ENCODE measurements at regions not wholly inside any gene's neighbourhood (a gene's known extent, or its start where the extent isn't known, plus 50 kb on each side); places are given as distances from the start of the nearest gene placed in this dataset.
A peak's percentile ranks its signal among the peaks of the same experiment; 100 is the strongest.

DNA sequence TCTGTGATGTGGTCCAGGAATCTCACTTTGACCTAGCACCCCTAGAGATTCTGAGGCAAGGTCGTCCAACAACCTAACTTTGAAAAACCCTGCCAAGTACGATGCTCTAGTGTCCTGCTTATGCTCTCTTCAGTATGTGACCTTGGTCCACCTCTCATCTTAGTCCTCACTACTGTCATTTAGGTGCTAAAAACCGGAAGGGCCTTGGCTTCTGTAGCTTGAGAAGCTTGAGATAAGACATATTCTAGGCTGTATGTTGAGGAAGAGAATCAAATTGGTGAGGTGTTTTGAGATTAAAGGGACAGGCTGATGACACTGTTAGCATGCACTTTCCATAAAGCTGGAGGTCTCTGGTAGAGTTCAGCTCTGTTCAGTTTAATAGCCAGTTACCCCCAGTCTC, 57.0 kb upstream of the MTPN start:
- H3K9me3 Mint-ChIP-seq: no peaks in the 10 kb centered on the region
- H3K4me1 Mint-ChIP-seq (ENCODE audit: low read depth): peaks cover 56% of the 10 kb centered on the region
- POLR2A ChIA-PET: interaction anchor here (1.4 to 1.5 kb wide), 3 partner anchors 16 to 30 kb away, joined by 3 to 10 read pairs (median 5); no protein-coding TSS in a partner anchor
- H3K27ac Mint-ChIP-seq: peak overlapping the region; percentile 75
- H3K36me3 Mint-ChIP-seq: peaks cover 9% of the 10 kb centered on the region
- intact Hi-C loops (cut with micrococcal nuclease): no loop called here
- no peak overlapping the region for H3K4me3 Mint-ChIP-seq
- no peaks in the 10 kb centered on the region for H3K27me3 Mint-ChIP-seq
- CTCF ChIA-PET: interaction anchor here (1.6 kb wide), 1 partner anchor 24 kb away, joined by 4 read pairs; no protein-coding TSS in a partner anchor
- no peak for DNase-seq

- ChIA-PET POLR2A (interaction anchor here (0.7 to 1.5 kb wide), 7 partner anchors 16 to 372 kb away, joined by 3 to 10 read pairs (median 3); no protein-coding TSS in a partner anchor), CTCF (interaction anchor here (0.5 to 1.6 kb wide), 4 partner anchors 11 to 127 kb away, joined by 3 to 4 read pairs (median 3); no protein-coding TSS in a partner anchor)
- H3K36me3 Mint-ChIP-seq: peaks cover 9% of the 10 kb centered on the region
- H3K4me3 Mint-ChIP-seq: no peak overlapping the region
- H3K4me1 Mint-ChIP-seq (ENCODE audit: low read depth): peaks cover 56% of the 10 kb centered on the region
- peak overlapping the region; percentile 75 for H3K27ac Mint-ChIP-seq
- intact Hi-C loops (cut with micrococcal nuclease): loop anchor here (1.0 kb wide), 1 partner anchor 98 kb away; no protein-coding TSS in a partner anchor
- H3K9me3 Mint-ChIP-seq: no peaks in the 10 kb centered on the region
- no peaks in the 10 kb centered on the region for H3K27me3 Mint-ChIP-seq
- peak; percentile 35 for DNase-seq
These were observed 56.4 kb upstream of the MTPN start for GRCh38 chr7:136033413-136034031.

DNA sequence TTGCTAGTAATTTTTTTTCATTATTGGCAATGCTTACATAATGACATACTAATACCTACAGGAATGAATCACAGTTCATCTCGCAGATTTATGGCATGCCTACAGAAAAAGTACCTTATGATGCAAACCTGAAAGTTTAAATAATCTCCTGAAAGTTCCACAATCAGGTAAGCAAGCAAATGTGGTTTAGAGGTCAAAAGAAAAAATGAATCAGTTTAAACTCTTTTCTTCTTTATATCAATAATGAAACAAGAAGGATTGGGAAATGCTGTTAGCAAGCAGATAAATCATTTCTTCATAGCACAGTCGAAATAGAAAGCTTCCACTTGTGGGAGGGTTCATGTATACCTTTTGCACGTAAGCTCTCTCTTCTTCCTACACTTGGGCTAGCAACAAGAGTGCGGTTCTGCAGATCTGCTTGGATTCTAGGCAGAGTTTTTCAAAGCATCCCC, 53.7 kb upstream of the MTPN start:
- peaks cover 15% of the 10 kb centered on the region for H3K36me3 Mint-ChIP-seq
- CTCF ChIA-PET: interaction anchor here (0.9 kb wide), 1 partner anchor 33 kb away, joined by 3 read pairs; no protein-coding TSS in a partner anchor
- H3K4me1 Mint-ChIP-seq (ENCODE audit: low read depth): peaks cover 61% of the 10 kb centered on the region
- no peak overlapping the region for H3K4me3 Mint-ChIP-seq
- DNase-seq: peak; percentile 34
- no peaks in the 10 kb centered on the region for H3K27me3 Mint-ChIP-seq
- POLR2A ChIA-PET: interaction anchor here (1.0 to 2.3 kb wide), 8 partner anchors 14 to 368 kb away, joined by 3 to 14 read pairs (median 4); partner anchors contain the start of gene STMP1
- peak overlapping the region; percentile 87 for H3K27ac Mint-ChIP-seq
- no peaks in the 10 kb centered on the region for H3K9me3 Mint-ChIP-seq
- intact Hi-C loops (cut with micrococcal nuclease): loop anchor here (1.0 to 2.0 kb wide), 7 partner anchors 14 to 368 kb away; partner anchors contain the start of gene STMP1

- intact Hi-C loops (cut with micrococcal nuclease): loop anchor here (2.0 kb wide), 2 partner anchors 350 to 368 kb away; partner anchors contain the start of gene STMP1
- Mint-ChIP-seq H3K36me3 (peaks cover 15% of the 10 kb centered on the region), H3K27me3 (no peaks in the 10 kb centered on the region), H3K9me3 (no peaks in the 10 kb centered on the region), H3K4me1 (ENCODE audit: low read depth) (peaks cover 63% of the 10 kb centered on the region), H3K27ac (no peak overlapping the region), H3K4me3 (no peak overlapping the region)
- CTCF ChIA-PET: interaction anchor here (0.9 kb wide), 1 partner anchor 34 kb away, joined by 3 read pairs; no protein-coding TSS in a partner anchor
- DNase-seq: no peak
- POLR2A ChIA-PET: interaction anchor here (1.0 to 2.3 kb wide), 7 partner anchors 14 to 368 kb away, joined by 3 to 14 read pairs (median 4); partner anchors contain the start of gene STMP1
These were observed 53.2 kb upstream of the MTPN start for GRCh38 chr7:136030330-136030729.

- ChIA-PET POLR2A (no interaction called here), CTCF (no interaction called here)
- Mint-ChIP-seq H3K4me1 (ENCODE audit: low read depth) (peaks cover 38% of the 10 kb centered on the region), H3K27ac (no peak overlapping the region), H3K4me3 (no peak overlapping the region), H3K27me3 (no peaks in the 10 kb centered on the region), H3K36me3 (peaks cover 15% of the 10 kb centered on the region), H3K9me3 (no peaks in the 10 kb centered on the region)
- intact Hi-C loops (cut with micrococcal nuclease): loop anchor here (10.0 kb wide), 1 partner anchor 158 kb away; no protein-coding TSS in a partner anchor
- DNase-seq: no peak
These were observed 50.0 kb upstream of the MTPN start for GRCh38 chr7:136027160-136027559.
